ENCODE measurements at regions not wholly inside any gene's neighbourhood (a gene's known extent, or its start where the extent isn't known, plus 50 kb on each side); places are given as distances from the start of the nearest gene placed in this dataset.

GRCh38 chr11:41659985-41660384 lies 200.5 kb upstream of the LRRC4C start:
- TF ChIP-seq CBFB (CRISPR knock-in tag; IDR thresholded peaks at IDR 0.05) (no peak), RBFOX2 (IDR thresholded peaks at IDR 0.05; ENCODE audit: low read depth, low read length) (no peak), SRF (IDR thresholded peaks at IDR 0.05; ENCODE audit: low read depth, low read length) (no peak), SMC3 (IDR thresholded peaks at IDR 0.05; ENCODE audit: low read length) (no peak), HCFC1 (IDR thresholded peaks at IDR 0.05; ENCODE audit: low read depth, low read length) (no peak), CENPX (CRISPR knock-in tag; IDR thresholded peaks at IDR 0.05) (no peak), FOXK2 (IDR thresholded peaks at IDR 0.05) (no peak)
